K562 (cell line): ENCODE measurements at regions not wholly inside any gene's neighbourhood (a gene's known extent, or its start where the extent isn't known, plus 50 kb on each side); places are given as distances from the start of the nearest gene placed in this dataset.

Source experiments
- ATAC-seq: fragments of 200-7000 bp; cut with Tn5 transposase; 3 replicates; pipeline ENCODE4 v1.9.1; 2020; ENCODE audit warnings: moderate library complexity
- BruUV-seq: library from RNA; stranded (reverse); fragments of 400-500 nt; replicated peaks from 2 replicates; lab custom pipeline; 2021; lab: Mats Ljungman, UMichigan
- CTCF ChIA-PET: fragments of 300-600 bp; formaldehyde crosslinking; extraction: SDS; loops from one replicate; lab custom pipeline; 2021; ENCODE audit warnings: low intra/inter-chr PET ratio; lab: Yijun Ruan, JAX
- POLR2A ChIA-PET: fragments of 300-600, 350-650 bp; sonication (Branson Sonifier 250); formaldehyde crosslinking; extraction: SDS; loops from one replicate; lab custom pipeline; 2021; ENCODE audit warnings: antibody characterized with exemption, inconsistent platforms; lab: Yijun Ruan, JAX
- DNase-seq, 4 experiments: peaks; one replicate each; pipeline versions ENCODE4 v3.0.0 to v3.0.0-alpha.2; 2011 to 2018; ENCODE audit warnings: low spot score in 3 of 4, mixed read lengths in 3 of 4; ENCODE audit errors: extremely low read depth in 1 of 4
- FAIRE-seq: peaks from 2 replicates; lab custom pipeline; 2011; peaks lifted over from hg19 to GRCh38; lab: Jason Lieb, UNC
- H2AFZ ChIP-seq: 2 replicates; pipeline ENCODE4 v1.6.0; 2011; ENCODE audit warnings: low read depth, low read length, control low read depth, inconsistent platforms
- H3K27ac ChIP-seq: fragments of 200-600 bp; 3 replicates; pipeline ENCODE4 v1.8.0; 2011; ENCODE audit warnings: low read depth, mild to moderate bottlenecking, control low read depth, inconsistent platforms, low read length, moderate library complexity, mixed read lengths; ENCODE audit errors: extremely low read depth
- H3K27me3 ChIP-seq, 2 experiments: fragments of 300-600 bp in 1 of 2; 2 replicates in 1 of 2; 3 replicates in 1 of 2; pipeline versions ENCODE4 v1.6.0 to v1.8.0; 2011; ENCODE audit warnings: inconsistent platforms in 2 of 2, low read length in 2 of 2, mild to moderate bottlenecking in 1 of 2, mixed read lengths in 1 of 2, moderate library complexity in 1 of 2; ENCODE audit not compliant: control insufficient read depth in 2 of 2, insufficient read depth in 2 of 2
- H3K36me3 ChIP-seq: fragments of 300-600 bp; 3 replicates; pipeline ENCODE4 v1.8.0; 2011; ENCODE audit warnings: mild to moderate bottlenecking, low read length, inconsistent platforms; ENCODE audit not compliant: control insufficient read depth, insufficient read depth
- H3K4me1 ChIP-seq, 2 experiments: fragments of 200-600 bp in 1 of 2; replicated peaks in 1 of 2; 2 replicates in 1 of 2; 3 replicates in 1 of 2; pipeline versions ENCODE4 v1.5.1 to v1.8.0; 2011; ENCODE audit warnings: inconsistent platforms in 2 of 2, low read length in 2 of 2, mild to moderate bottlenecking in 1 of 2, mixed read lengths in 1 of 2, moderate library complexity in 1 of 2; ENCODE audit not compliant: control insufficient read depth in 2 of 2, insufficient read depth in 2 of 2
- H3K4me2 ChIP-seq: 2 replicates; pipeline ENCODE4 v1.6.1; 2011; ENCODE audit warnings: low read length, control low read depth, inconsistent platforms, mixed read lengths; ENCODE audit not compliant: insufficient read depth
- H3K4me3 ChIP-seq: fragments of 200-600 bp; sonication (generic), shearing (Covaris generic); 2 replicates; pipeline ENCODE4 v1.5.1; 2016; ENCODE audit warnings: control low read depth, inconsistent platforms
- H3K79me2 ChIP-seq: fragments of 200-600 bp; 3 replicates; pipeline ENCODE4 v1.8.0; 2011; ENCODE audit warnings: low read length, inconsistent platforms; ENCODE audit not compliant: control insufficient read depth, insufficient read depth
- H3K9ac ChIP-seq, 2 experiments: 2 replicates each; pipeline versions ENCODE4 v1.6.0 to v1.6.1; 2011; ENCODE audit warnings: low read depth in 2 of 2, low read length in 2 of 2, control low read depth in 1 of 2, inconsistent platforms in 1 of 2, mild to moderate bottlenecking in 1 of 2, mixed read lengths in 1 of 2; ENCODE audit not compliant: insufficient read depth in 1 of 2
- H3K9me1 ChIP-seq: one replicate; pipeline ENCODE4 v1.6.0; 2011; ENCODE audit warnings: inconsistent platforms, mild to moderate bottlenecking, low read length, moderate library complexity; ENCODE audit not compliant: control insufficient read depth, insufficient read depth
- H3K9me3 ChIP-seq: replicated peaks from 2 replicates; pipeline ENCODE4 v1.5.1; 2011; ENCODE audit warnings: low read depth, low read length, inconsistent platforms; ENCODE audit not compliant: control insufficient read depth, insufficient read depth
- H4K20me1 ChIP-seq: replicated peaks from 2 replicates; pipeline ENCODE4 v1.6.1; 2011; ENCODE audit warnings: low read length, inconsistent platforms, mixed read lengths; ENCODE audit not compliant: control insufficient read depth, insufficient read depth
- BCL6 ChIP-seq: fragments of 250-450 bp; sonication (Bioruptor Pico); IDR thresholded peaks from 2 replicates; pipeline ENCODE4 v1.4.0; 2020
- CHD2 ChIP-seq: IDR thresholded peaks from 2 replicates; pipeline ENCODE4 v1.6.1; 2011; ENCODE audit warnings: low read depth, low read length
- FOXO4 ChIP-seq: fragments of 450-650 bp; formaldehyde crosslinking; IDR thresholded peaks from 2 replicates; pipeline ENCODE4 v1.4.0; 2020; ENCODE audit warnings: mild to moderate bottlenecking, moderate library complexity
- GATA2 ChIP-seq: sonication (generic); formaldehyde crosslinking; IDR thresholded peaks from 2 replicates; pipeline ENCODE4 v1.4.0; 2020; ENCODE audit warnings: mild to moderate bottlenecking, missing genetic modification reagents
- JUNB ChIP-seq: fragments of 450-650 bp; formaldehyde crosslinking; conservative IDR thresholded peaks from 2 replicates; pipeline ENCODE4 v1.4.0; 2020; ENCODE audit warnings: mild to moderate bottlenecking
- NR2C2 ChIP-seq, 2 experiments: fragments of 200-800 bp in 1 of 2; sonication (Bioruptor generic) in 1 of 2; sonication (generic) in 1 of 2; formaldehyde crosslinking in 1 of 2; IDR thresholded peaks; 2 replicates each; pipeline versions ENCODE4 v1.6.1 to v1.8.0; 2016 to 2022; ENCODE audit warnings: mild to moderate bottlenecking in 1 of 2, missing compliant biosample characterization in 1 of 2, missing genetic modification characterization in 1 of 2, missing genetic modification reagents in 1 of 2
- PHB2 ChIP-seq: fragments of 450-650 bp; IDR thresholded peaks from 2 replicates; pipeline ENCODE4 v1.6.1; 2017; ENCODE audit warnings: low read depth
- SNRNP70 ChIP-seq: fragments of 200-400 bp; formaldehyde crosslinking; optimal IDR thresholded peaks from 2 replicates; pipeline ENCODE3; 2017; ENCODE audit warnings: low read depth, low read length
- TAF1 ChIP-seq: IDR thresholded peaks from 2 replicates; pipeline ENCODE4 v1.6.1; 2011; ENCODE audit warnings: mild to moderate bottlenecking, low read length, moderate library complexity; ENCODE audit not compliant: insufficient read depth, control insufficient read depth, severe bottlenecking; ENCODE audit errors: extremely low read depth
- TGIF2 ChIP-seq: sonication (generic); formaldehyde crosslinking; IDR thresholded peaks from 2 replicates; pipeline ENCODE4 v1.8.1; 2022; ENCODE audit warnings: mild to moderate bottlenecking, missing genetic modification reagents, moderate library complexity
- WHSC1 ChIP-seq: IDR thresholded peaks from one replicate; pipeline ENCODE4 v1.6.1; 2012; ENCODE audit warnings: low read length, control low read depth, inconsistent platforms
- ZNF586 ChIP-seq: fragments of 450-650 bp; formaldehyde crosslinking; conservative IDR thresholded peaks from 2 replicates; pipeline ENCODE4 v1.4.0; 2020; ENCODE audit warnings: mild to moderate bottlenecking, moderate library complexity
- ZZZ3 ChIP-seq: fragments of 450-650 bp; IDR thresholded peaks from 2 replicates; pipeline ENCODE4 v1.6.1; 2016; ENCODE audit warnings: antibody characterized with exemption, mild to moderate bottlenecking, moderate library complexity
- in situ Hi-C: fragments of 300-500 bp; cut with MboI; formaldehyde crosslinking; loops from 4 replicates; pipeline ENCODE4 v1.15.0; 2018; ENCODE audit warnings: inconsistent platforms, mixed read lengths
- intact Hi-C: fragments of 100-400 bp; cut with micrococcal nuclease; formaldehyde crosslinking; loops from 2 replicates; pipeline ENCODE4 v1.14.2; 2022
- TF ChIP-seq, protein P1 (sequence below): fragments of 450-650 bp; IDR thresholded peaks from 2 replicates; pipeline ENCODE4 v1.6.1; 2017; ENCODE audit warnings: antibody characterized with exemption, mild to moderate bottlenecking
- TF ChIP-seq, protein P2 (sequence below): fragments of 250-450 bp; sonication (Bioruptor Pico); IDR thresholded peaks from 2 replicates; pipeline ENCODE4 v1.9.0; 2021; ENCODE audit warnings: mild to moderate bottlenecking, inconsistent platforms

GRCh38 chr16:56068314-56068713 is 123.0 kb upstream of the GNAO1 start (continued):
- TF ChIP-seq BCL6 (CRISPR knock-in tag): no peak
- TF ChIP-seq WHSC1: no peak

GRCh38 chr16:56067406-56067805 is 123.9 kb upstream of the GNAO1 start:
- intact Hi-C loops: no loop called here
- no peak for TF ChIP-seq ZZZ3
- TF ChIP-seq FOXO4: no peak
- no peak for TF ChIP-seq SNRNP70
- TF ChIP-seq TAF1: no peak
- TF ChIP-seq, protein P1, sequence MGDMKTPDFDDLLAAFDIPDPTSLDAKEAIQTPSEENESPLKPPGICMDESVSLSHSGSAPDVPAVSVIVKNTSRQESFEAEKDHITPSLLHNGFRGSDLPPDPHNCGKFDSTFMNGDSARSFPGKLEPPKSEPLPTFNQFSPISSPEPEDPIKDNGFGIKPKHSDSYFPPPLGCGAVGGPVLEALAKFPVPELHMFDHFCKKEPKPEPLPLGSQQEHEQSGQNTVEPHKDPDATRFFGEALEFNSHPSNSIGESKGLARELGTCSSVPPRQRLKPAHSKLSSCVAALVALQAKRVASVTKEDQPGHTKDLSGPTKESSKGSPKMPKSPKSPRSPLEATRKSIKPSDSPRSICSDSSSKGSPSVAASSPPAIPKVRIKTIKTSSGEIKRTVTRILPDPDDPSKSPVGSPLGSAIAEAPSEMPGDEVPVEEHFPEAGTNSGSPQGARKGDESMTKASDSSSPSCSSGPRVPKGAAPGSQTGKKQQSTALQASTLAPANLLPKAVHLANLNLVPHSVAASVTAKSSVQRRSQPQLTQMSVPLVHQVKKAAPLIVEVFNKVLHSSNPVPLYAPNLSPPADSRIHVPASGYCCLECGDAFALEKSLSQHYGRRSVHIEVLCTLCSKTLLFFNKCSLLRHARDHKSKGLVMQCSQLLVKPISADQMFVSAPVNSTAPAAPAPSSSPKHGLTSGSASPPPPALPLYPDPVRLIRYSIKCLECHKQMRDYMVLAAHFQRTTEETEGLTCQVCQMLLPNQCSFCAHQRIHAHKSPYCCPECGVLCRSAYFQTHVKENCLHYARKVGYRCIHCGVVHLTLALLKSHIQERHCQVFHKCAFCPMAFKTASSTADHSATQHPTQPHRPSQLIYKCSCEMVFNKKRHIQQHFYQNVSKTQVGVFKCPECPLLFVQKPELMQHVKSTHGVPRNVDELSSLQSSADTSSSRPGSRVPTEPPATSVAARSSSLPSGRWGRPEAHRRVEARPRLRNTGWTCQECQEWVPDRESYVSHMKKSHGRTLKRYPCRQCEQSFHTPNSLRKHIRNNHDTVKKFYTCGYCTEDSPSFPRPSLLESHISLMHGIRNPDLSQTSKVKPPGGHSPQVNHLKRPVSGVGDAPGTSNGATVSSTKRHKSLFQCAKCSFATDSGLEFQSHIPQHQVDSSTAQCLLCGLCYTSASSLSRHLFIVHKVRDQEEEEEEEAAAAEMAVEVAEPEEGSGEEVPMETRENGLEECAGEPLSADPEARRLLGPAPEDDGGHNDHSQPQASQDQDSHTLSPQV: no peak
- TF ChIP-seq, protein P2, sequence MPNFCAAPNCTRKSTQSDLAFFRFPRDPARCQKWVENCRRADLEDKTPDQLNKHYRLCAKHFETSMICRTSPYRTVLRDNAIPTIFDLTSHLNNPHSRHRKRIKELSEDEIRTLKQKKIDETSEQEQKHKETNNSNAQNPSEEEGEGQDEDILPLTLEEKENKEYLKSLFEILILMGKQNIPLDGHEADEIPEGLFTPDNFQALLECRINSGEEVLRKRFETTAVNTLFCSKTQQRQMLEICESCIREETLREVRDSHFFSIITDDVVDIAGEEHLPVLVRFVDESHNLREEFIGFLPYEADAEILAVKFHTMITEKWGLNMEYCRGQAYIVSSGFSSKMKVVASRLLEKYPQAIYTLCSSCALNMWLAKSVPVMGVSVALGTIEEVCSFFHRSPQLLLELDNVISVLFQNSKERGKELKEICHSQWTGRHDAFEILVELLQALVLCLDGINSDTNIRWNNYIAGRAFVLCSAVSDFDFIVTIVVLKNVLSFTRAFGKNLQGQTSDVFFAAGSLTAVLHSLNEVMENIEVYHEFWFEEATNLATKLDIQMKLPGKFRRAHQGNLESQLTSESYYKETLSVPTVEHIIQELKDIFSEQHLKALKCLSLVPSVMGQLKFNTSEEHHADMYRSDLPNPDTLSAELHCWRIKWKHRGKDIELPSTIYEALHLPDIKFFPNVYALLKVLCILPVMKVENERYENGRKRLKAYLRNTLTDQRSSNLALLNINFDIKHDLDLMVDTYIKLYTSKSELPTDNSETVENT (CRISPR knock-in tag): no peak
- TF ChIP-seq PHB2: no peak
- TF ChIP-seq ZNF586 (CRISPR knock-in tag): no peak
- no peak for TF ChIP-seq CHD2
- no peak for TF ChIP-seq JUNB (CRISPR knock-in tag)
- TF ChIP-seq NR2C2 (CRISPR knock-in tag; IDR thresholded peaks at IDR 0.05): no peak
- no peak for TF ChIP-seq NR2C2 (tag; IDR thresholded peaks at IDR 0.05)
- no peak for TF ChIP-seq GATA2 (CRISPR knock-in tag)
- TF ChIP-seq TGIF2 (CRISPR knock-in tag): no peak
- TF ChIP-seq, all 486 proteins: peak for 0
- POLR2A ChIA-PET: no interaction called here

More at GRCh38 chr16:56067406-56067805, 123.9 kb upstream of the GNAO1 start:
- H3K4me2 ChIP-seq: no peak overlapping the region
- H3K4me1 ChIP-seq: no peaks in the 10 kb centered on the region
- H3K9me1 ChIP-seq: no peaks in the 10 kb centered on the region
- in situ Hi-C loops: no loop called here
- FAIRE-seq (no peak), ATAC-seq (no peak), DNase-seq (no peak)
- no peaks in the 10 kb centered on the region for H4K20me1 ChIP-seq
- H3K27me3 ChIP-seq: no peaks in the 10 kb centered on the region
- H3K36me3 ChIP-seq: no peaks in the 10 kb centered on the region
- CTCF ChIA-PET: no interaction called here
- BruUV-seq: no TSS peak
- H3K27ac ChIP-seq: no peak overlapping the region
- H3K9ac ChIP-seq: no peak overlapping the region
- H3K79me2 ChIP-seq: no peaks in the 10 kb centered on the region
- H3K4me3 ChIP-seq: no peak overlapping the region
- no peak overlapping the region for H2AFZ ChIP-seq
- no peaks in the 10 kb centered on the region for H3K9me3 ChIP-seq
